Umbilical cord (tissue), 1 donor: ENCODE measurements at regions not wholly inside any gene's neighbourhood (a gene's known extent, or its start where the extent isn't known, plus 50 kb on each side); places are given as distances from the start of the nearest gene placed in this dataset.
"Not testable (repeated sequence)": the region's sequence is repeated elsewhere in the genome, so short reads cannot be mapped to it uniquely, and the experiment has no call there.

Experiments
- DNase-seq: peaks from one replicate; pipeline ENCODE4 v3.0.0-alpha.2; 2015; ENCODE audit warnings: low spot score

- no peak for DNase-seq
Observed at GRCh38 chr2:190150413-190150812, 87.9 kb upstream of the MSTN start.

GRCh38 chr2:190149908-190150307, 87.4 kb upstream of the MSTN start:
- no peak for DNase-seq

GRCh38 chr2:190149200-190149599, 86.7 kb upstream of the MSTN start:
- DNase-seq: no peak

- DNase-seq: not testable (repeated sequence)
Observed at GRCh38 chr2:190146109-190146508, 83.6 kb upstream of the MSTN start.

- DNase-seq: not testable (repeated sequence)
Observed at GRCh38 chr2:190140474-190140873, 77.9 kb upstream of the MSTN start.

GRCh38 chr2:190139371-190139770, 76.8 kb upstream of the MSTN start:
- DNase-seq: no peak

GRCh38 chr2:190138032-190138431, 75.5 kb upstream of the MSTN start:
- DNase-seq: no peak

- DNase-seq: peak; percentile 28
Observed at GRCh38 chr2:190137561-190137960, 75.0 kb upstream of the MSTN start.

GRCh38 chr2:190136825-190137224, 74.3 kb upstream of the MSTN start:
- DNase-seq: no peak

GRCh38 chr2:190136259-190136658, 73.7 kb upstream of the MSTN start:
- DNase-seq: no peak

- DNase-seq: no peak
Observed at GRCh38 chr2:190129421-190130199, 67.1 kb upstream of the MSTN start.

- DNase-seq: no peak
Observed at GRCh38 chr2:190127651-190128050, 65.1 kb upstream of the MSTN start.

- peak; percentile 46 for DNase-seq
Observed at GRCh38 chr2:190126798-190127197, 64.3 kb upstream of the MSTN start.

GRCh38 chr2:190123956-190124355, 61.4 kb upstream of the MSTN start:
- no peak for DNase-seq

- DNase-seq: no peak
Observed at GRCh38 chr2:190121971-190122370, 59.4 kb upstream of the MSTN start.

- DNase-seq: no peak
Observed at GRCh38 chr2:190121305-190121704, 58.8 kb upstream of the MSTN start.

- no peak for DNase-seq
Observed at GRCh38 chr2:190119923-190120590, 57.5 kb upstream of the MSTN start.

- DNase-seq: peak; percentile 27
Observed at GRCh38 chr2:190119257-190119656, 56.7 kb upstream of the MSTN start.

GRCh38 chr2:190117305-190117704, 54.8 kb upstream of the MSTN start:
- DNase-seq: no peak

GRCh38 chr2:190113000-190113399, 50.5 kb upstream of the MSTN start:
- no peak for DNase-seq
